Epithelial cell of proximal tubule (primary cell): ENCODE measurements at regions not wholly inside any gene's neighbourhood (a gene's known extent, or its start where the extent isn't known, plus 50 kb on each side); places are given as distances from the start of the nearest gene placed in this dataset.
"Not testable (repeated sequence)": the region's sequence is repeated elsewhere in the genome, so short reads cannot be mapped to it uniquely, and the experiment has no call there.

Experiments
- DNase-seq: peaks from one replicate; pipeline ENCODE4 v3.0.0-alpha.2; 2011; ENCODE audit warnings: low read depth
- H3K4me3 ChIP-seq: 2 replicates; pipeline ENCODE4 v1.5.1; 2011; ENCODE audit warnings: low read depth, mild to moderate bottlenecking, low read length
- CTCF ChIP-seq: conservative IDR thresholded peaks from 2 replicates; pipeline ENCODE4 v1.5.1; 2012; ENCODE audit warnings: low read depth, mild to moderate bottlenecking, low read length

- no peak overlapping the region for H3K4me3 ChIP-seq
- no peak for TF ChIP-seq CTCF
- DNase-seq, result peak; percentile 52
Measured at GRCh38 chrX:55867181-55867651, 149.7 kb downstream of the RRAGB start.

- no peak for DNase-seq
- TF ChIP-seq CTCF, result no peak
- H3K4me3 ChIP-seq, result no peak overlapping the region
Measured at GRCh38 chrX:55867708-55868107, 150.2 kb downstream of the RRAGB start.

- TF ChIP-seq CTCF, result no peak
- no peak for DNase-seq
- no peak overlapping the region for H3K4me3 ChIP-seq
Measured at GRCh38 chrX:55874807-55875206, 157.3 kb downstream of the RRAGB start.

DNA sequence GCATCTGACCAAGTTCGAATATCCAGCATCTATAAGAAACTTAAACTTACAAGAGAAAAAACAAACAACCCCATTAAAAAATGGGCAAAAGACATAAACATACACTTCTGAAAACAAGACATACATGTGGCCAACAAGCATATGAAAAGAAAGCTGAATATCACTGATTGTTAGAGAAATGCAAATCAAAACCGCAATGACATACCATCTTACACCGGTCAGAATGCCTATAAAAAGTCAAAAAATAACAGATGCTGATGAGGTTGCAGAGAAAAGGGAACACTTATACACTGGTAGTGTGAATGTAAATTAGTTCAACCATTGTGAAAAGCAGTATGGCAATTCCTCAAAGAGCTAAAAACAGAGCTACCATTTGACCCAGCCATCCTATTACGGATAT, 166.0 kb downstream of the RRAGB start:
- not testable (repeated sequence) for DNase-seq, H3K4me3 ChIP-seq

GRCh38 chrX:55907968-55908607, 190.5 kb downstream of the RRAGB start:
- DNase-seq, result no peak
- peak; percentile 59 for TF ChIP-seq CTCF
- peak overlapping the region; percentile 79 for H3K4me3 ChIP-seq

DNA sequence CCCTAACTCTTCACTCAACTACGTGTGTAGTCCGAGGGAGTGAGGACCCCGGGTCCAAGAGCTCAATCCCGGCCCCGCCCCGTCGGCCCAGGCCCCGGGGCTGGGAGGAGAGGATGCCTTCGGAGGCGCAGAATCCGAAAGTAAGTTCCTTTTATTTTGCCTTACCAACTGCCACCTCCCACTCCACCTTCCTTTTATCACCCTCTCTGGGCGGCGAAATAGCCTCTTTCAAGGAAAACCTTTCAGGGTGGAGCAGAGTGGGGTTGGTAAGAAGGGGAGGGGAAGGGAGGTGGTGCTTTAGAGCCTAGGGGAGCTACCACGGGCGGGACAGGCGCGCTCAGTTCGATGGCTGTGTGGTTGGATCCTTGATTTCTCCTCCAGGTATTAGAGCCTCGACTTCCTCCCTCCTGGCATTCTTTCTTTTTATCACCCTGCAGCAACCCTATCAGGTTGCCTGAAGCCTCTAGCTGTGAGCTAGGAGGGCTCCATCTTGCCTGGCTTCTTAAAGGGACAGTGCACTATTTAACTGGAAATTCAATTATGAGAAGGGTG, 191.2 kb downstream of the RRAGB start:
- no peak for DNase-seq
- TF ChIP-seq CTCF, result no peak

GRCh38 chrX:55919367-55920221, 202.0 kb downstream of the RRAGB start:
- no peak for TF ChIP-seq CTCF
- H3K4me3 ChIP-seq, result no peak overlapping the region
- DNase-seq, result no peak

More for the DNA sequence above, 191.2 kb downstream of the RRAGB start:
- peak overlapping the region; percentile 79 for H3K4me3 ChIP-seq
